Sigmoid colon (tissue), 6 donors: ENCODE measurements at regions not wholly inside any gene's neighbourhood (a gene's known extent, or its start where the extent isn't known, plus 50 kb on each side); places are given as distances from the start of the nearest gene placed in this dataset.

Source experiments
- DNase-seq: peaks from one replicate; pipeline ENCODE4 v3.0.0-alpha.2; 2019
- H3K27ac ChIP-seq, 4 donors: fragments of 200-600 bp; sonication (generic); one replicate each; pipeline ENCODE4 v1.5.1; 2016 to 2019; ENCODE audit warnings: mild to moderate bottlenecking in 1 of 4
- H3K27me3 ChIP-seq, 3 donors: fragments of 200-600 bp; sonication (generic); one replicate each; pipeline ENCODE4 v1.5.1; 2019; ENCODE audit warnings: mild to moderate bottlenecking in 1 of 3
- H3K36me3 ChIP-seq, 4 donors: fragments of 200-600 bp; sonication (generic); one replicate each; pipeline ENCODE4 v1.5.1; 2016 to 2019
- H3K4me1 ChIP-seq, 4 donors: fragments of 200-600 bp; sonication (generic); one replicate each; pipeline ENCODE4 v1.5.1; 2017 to 2019
- H3K4me3 ChIP-seq, 4 donors: fragments of 200-600 bp; sonication (generic); one replicate each; pipeline ENCODE4 v1.5.1; 2017 to 2019; ENCODE audit warnings: mild to moderate bottlenecking in 2 of 4, moderate library complexity in 1 of 4
- H3K9me3 ChIP-seq, 4 donors: fragments of 200-600 bp in 3 of 4; sonication (generic) in 3 of 4; one replicate each; pipeline versions ENCODE4 v1.5.1 to v1.6.1; 2013 to 2019
- CTCF ChIP-seq, 4 experiments: fragments of 450-650 bp in 3 of 4; fragments of 200-600 bp in 1 of 4; IDR thresholded peaks; one replicate each; pipeline ENCODE4 v1.5.1; 2016 to 2019; ENCODE audit warnings: antibody characterized with exemption in 4 of 4, mild to moderate bottlenecking in 3 of 4, moderate library complexity in 2 of 4
- EP300 ChIP-seq, 4 donors: sonication (generic); formaldehyde crosslinking; IDR thresholded peaks; one replicate each; pipeline ENCODE4 v1.6.1; 2017; ENCODE audit warnings: antibody characterized with exemption in 4 of 4
- POLR2A ChIP-seq, 2 donors: fragments of 450-650 bp; IDR thresholded peaks; one replicate each; pipeline ENCODE4 v1.6.1; 2016; ENCODE audit warnings: antibody characterized with exemption in 2 of 2, mild to moderate bottlenecking in 2 of 2, moderate library complexity in 2 of 2
- POLR2AphosphoS5 ChIP-seq, 4 donors: sonication (generic); formaldehyde crosslinking; IDR thresholded peaks; one replicate each; pipeline ENCODE4 v1.6.1; 2017; ENCODE audit warnings: antibody characterized with exemption in 4 of 4
- WGBS, 2 donors: extraction: QIAGEN DNeasy Blood & Tissue Kit; methylation state at CpG; one replicate each; pipeline ENCODE4 v1.1.7; 2013; 5-methylcytosine and 5-hydroxymethylcytosine counted together
- intact Hi-C: fragments of 100-400 bp; cut with DNase I; formaldehyde crosslinking; loops from one replicate; pipeline ENCODE4 v1.15.1; 2023
- donor health status: healthy with polysubstance abuse.
- donor health status: healthy.

- H3K4me1 ChIP-seq = no peaks in the 10 kb centered on the region
- peak overlapping the region in 2 of 4 donors; percentile 2 to 44 for H3K27ac ChIP-seq
- no peaks in the 10 kb centered on the region for H3K36me3 ChIP-seq
- H3K4me3 ChIP-seq = no peak overlapping the region
- DNase-seq = no peak
- intact Hi-C loops = no loop called here
- WGBS, 2 donors = 88 to 90% methylated on average over 3 of the region's 3 CpGs
- no peaks in the 10 kb centered on the region for H3K9me3 ChIP-seq
- H3K27me3 ChIP-seq = no peaks in the 10 kb centered on the region
- TF ChIP-seq POLR2A (IDR thresholded peaks at IDR 0.05) (no peak), POLR2AphosphoS5 (IDR thresholded peaks at IDR 0.05) (no peak), CTCF (IDR thresholded peaks at IDR 0.05) (no peak), EP300 (IDR thresholded peaks at IDR 0.05) (no peak)
Observed at GRCh38 chr5:158521995-158522394, 577.7 kb downstream of the EBF1 start.

- H3K4me3 ChIP-seq = no peak overlapping the region
- intact Hi-C loops = no loop called here
- H3K27ac ChIP-seq = peak overlapping the region in 1 of 4 donors; percentile 14
- WGBS, 2 donors = 45 to 64% methylated on average over 3 of the region's 3 CpGs
- TF ChIP-seq CTCF (IDR thresholded peaks at IDR 0.05) (no peak), POLR2AphosphoS5 (IDR thresholded peaks at IDR 0.05) (no peak), POLR2A (IDR thresholded peaks at IDR 0.05) (no peak), EP300 (IDR thresholded peaks at IDR 0.05) (no peak)
- no peaks in the 10 kb centered on the region for H3K27me3 ChIP-seq
- no peaks in the 10 kb centered on the region for H3K36me3 ChIP-seq
- H3K9me3 ChIP-seq = no peaks in the 10 kb centered on the region
- no peak for DNase-seq
- no peaks in the 10 kb centered on the region for H3K4me1 ChIP-seq
Observed at GRCh38 chr5:158519433-158520021, 580.2 kb downstream of the EBF1 start.

- H3K4me1 ChIP-seq = peaks cover 0 to 5% (median 0%) of the 10 kb centered on the region in 4 donors
- 60 to 75% methylated on average over 2 of the region's 2 CpGs for WGBS, 2 donors
- intact Hi-C loops = no loop called here
- DNase-seq = no peak
- no peaks in the 10 kb centered on the region for H3K27me3 ChIP-seq
- no peak overlapping the region for H3K4me3 ChIP-seq
- no peaks in the 10 kb centered on the region for H3K9me3 ChIP-seq
- H3K36me3 ChIP-seq = no peaks in the 10 kb centered on the region
- H3K27ac ChIP-seq = no peak overlapping the region
- no peak for TF ChIP-seq POLR2AphosphoS5 (IDR thresholded peaks at IDR 0.05)
- TF ChIP-seq EP300 (IDR thresholded peaks at IDR 0.05) = no peak
- TF ChIP-seq CTCF (IDR thresholded peaks at IDR 0.05) = no peak
- TF ChIP-seq POLR2A (IDR thresholded peaks at IDR 0.05) = no peak
Observed at GRCh38 chr5:158516521-158516920, 583.2 kb downstream of the EBF1 start.

GRCh38 chr5:158514986-158515359 lies 584.7 kb downstream of the EBF1 start:
- no peak for DNase-seq
- TF ChIP-seq POLR2AphosphoS5 (IDR thresholded peaks at IDR 0.05) (no peak), POLR2A (IDR thresholded peaks at IDR 0.05) (no peak), CTCF (IDR thresholded peaks at IDR 0.05) (no peak), EP300 (IDR thresholded peaks at IDR 0.05) (no peak)
- H3K36me3 ChIP-seq = no peaks in the 10 kb centered on the region
- H3K27me3 ChIP-seq = no peaks in the 10 kb centered on the region
- no peaks in the 10 kb centered on the region for H3K9me3 ChIP-seq
- intact Hi-C loops = no loop called here
- peak overlapping the region in 2 of 4 donors; percentile 1 to 32 for H3K27ac ChIP-seq
- peaks cover 0 to 5% (median 0%) of the 10 kb centered on the region in 4 donors for H3K4me1 ChIP-seq
- WGBS, 2 donors = 89 to 95% methylated on average over 3 of the region's 3 CpGs
- H3K4me3 ChIP-seq = no peak overlapping the region
